ENCODE measurements at regions not wholly inside any gene's neighbourhood (a gene's known extent, or its start where the extent isn't known, plus 50 kb on each side); places are given as distances from the start of the nearest gene placed in this dataset.

- H3K27me3 ChIP-seq (ENCODE audit: insufficient read depth, insufficient read length) = no peaks in the 10 kb centered on the region
- no peak overlapping the region for H3K4me3 ChIP-seq (ENCODE audit: insufficient read length, low read depth)
- H3K9ac ChIP-seq (ENCODE audit: insufficient read length, low read depth) = no peak overlapping the region
- TF ChIP-seq YY1 (IDR thresholded peaks at IDR 0.05; ENCODE audit: insufficient read depth, insufficient read length) = no peak
- no peak for TF ChIP-seq SUZ12 (IDR thresholded peaks at IDR 0.05; ENCODE audit: extremely low read depth, insufficient read depth, insufficient read length)
- no peak for TF ChIP-seq ZNF274 (IDR thresholded peaks at IDR 0.05; ENCODE audit: low read depth, low read length)
- no peaks in the 10 kb centered on the region for H3K4me1 ChIP-seq (ENCODE audit: insufficient read depth, insufficient read length)
- DNase-seq (ENCODE audit: low read depth, low spot score) = no peak
- H3K36me3 ChIP-seq (ENCODE audit: insufficient read depth, insufficient read length, low read length) = no peaks in the 10 kb centered on the region
- H3K9me3 ChIP-seq (ENCODE audit: insufficient read depth, low read length) = no peaks in the 10 kb centered on the region
Measured at GRCh38 chr6:135692426-135692825, 159.1 kb upstream of the PDE7B start.

- Histone ChIP-seq H3K9ac (ENCODE audit: insufficient read length, low read depth) (no peak overlapping the region), H3K27me3 (ENCODE audit: insufficient read depth, insufficient read length) (no peaks in the 10 kb centered on the region), H3K9me3 (ENCODE audit: insufficient read depth, low read length) (no peaks in the 10 kb centered on the region), H3K4me1 (ENCODE audit: insufficient read depth, insufficient read length) (no peaks in the 10 kb centered on the region), H3K36me3 (ENCODE audit: insufficient read depth, insufficient read length, low read length) (no peaks in the 10 kb centered on the region), H3K4me3 (ENCODE audit: insufficient read length, low read depth) (no peak overlapping the region)
- no peak for DNase-seq (ENCODE audit: low read depth, low spot score)
- TF ChIP-seq YY1 (IDR thresholded peaks at IDR 0.05; ENCODE audit: insufficient read depth, insufficient read length) (no peak), SUZ12 (IDR thresholded peaks at IDR 0.05; ENCODE audit: extremely low read depth, insufficient read depth, insufficient read length) (no peak), ZNF274 (IDR thresholded peaks at IDR 0.05; ENCODE audit: low read depth, low read length) (no peak)
Measured at GRCh38 chr6:135693811-135694370, 157.6 kb upstream of the PDE7B start.

- TF ChIP-seq SUZ12 (IDR thresholded peaks at IDR 0.05; ENCODE audit: extremely low read depth, insufficient read depth, insufficient read length) (no peak), ZNF274 (IDR thresholded peaks at IDR 0.05; ENCODE audit: low read depth, low read length) (no peak), YY1 (IDR thresholded peaks at IDR 0.05; ENCODE audit: insufficient read depth, insufficient read length) (no peak)
- DNase-seq (ENCODE audit: low read depth, low spot score) = no peak
- Histone ChIP-seq H3K4me1 (ENCODE audit: insufficient read depth, insufficient read length) (no peaks in the 10 kb centered on the region), H3K4me3 (ENCODE audit: insufficient read length, low read depth) (no peak overlapping the region), H3K9me3 (ENCODE audit: insufficient read depth, low read length) (no peaks in the 10 kb centered on the region), H3K36me3 (ENCODE audit: insufficient read depth, insufficient read length, low read length) (no peaks in the 10 kb centered on the region), H3K9ac (ENCODE audit: insufficient read length, low read depth) (no peak overlapping the region), H3K27me3 (ENCODE audit: insufficient read depth, insufficient read length) (no peaks in the 10 kb centered on the region)
Measured at GRCh38 chr6:135699705-135700104, 151.8 kb upstream of the PDE7B start.

GRCh38 chr6:135701426-135701825, 150.1 kb upstream of the PDE7B start:
- Histone ChIP-seq H3K9me3 (ENCODE audit: insufficient read depth, low read length) (no peaks in the 10 kb centered on the region), H3K27me3 (ENCODE audit: insufficient read depth, insufficient read length) (no peaks in the 10 kb centered on the region), H3K4me1 (ENCODE audit: insufficient read depth, insufficient read length) (no peaks in the 10 kb centered on the region), H3K36me3 (ENCODE audit: insufficient read depth, insufficient read length, low read length) (no peaks in the 10 kb centered on the region), H3K9ac (ENCODE audit: insufficient read length, low read depth) (no peak overlapping the region), H3K4me3 (ENCODE audit: insufficient read length, low read depth) (no peak overlapping the region)
- no peak for DNase-seq (ENCODE audit: low read depth, low spot score)
- TF ChIP-seq ZNF274 (IDR thresholded peaks at IDR 0.05; ENCODE audit: low read depth, low read length) (no peak), YY1 (IDR thresholded peaks at IDR 0.05; ENCODE audit: insufficient read depth, insufficient read length) (no peak), SUZ12 (IDR thresholded peaks at IDR 0.05; ENCODE audit: extremely low read depth, insufficient read depth, insufficient read length) (no peak)

- H3K27me3 ChIP-seq (ENCODE audit: insufficient read depth, insufficient read length) = no peaks in the 10 kb centered on the region
- no peak overlapping the region for H3K4me3 ChIP-seq (ENCODE audit: insufficient read length, low read depth)
- no peaks in the 10 kb centered on the region for H3K9me3 ChIP-seq (ENCODE audit: insufficient read depth, low read length)
- no peaks in the 10 kb centered on the region for H3K36me3 ChIP-seq (ENCODE audit: insufficient read depth, insufficient read length, low read length)
- H3K4me1 ChIP-seq (ENCODE audit: insufficient read depth, insufficient read length) = no peaks in the 10 kb centered on the region
- TF ChIP-seq YY1 (IDR thresholded peaks at IDR 0.05; ENCODE audit: insufficient read depth, insufficient read length) (no peak), SUZ12 (IDR thresholded peaks at IDR 0.05; ENCODE audit: extremely low read depth, insufficient read depth, insufficient read length) (no peak), ZNF274 (IDR thresholded peaks at IDR 0.05; ENCODE audit: low read depth, low read length) (no peak)
- H3K9ac ChIP-seq (ENCODE audit: insufficient read length, low read depth) = no peak overlapping the region
- DNase-seq (ENCODE audit: low read depth, low spot score) = no peak
Measured at GRCh38 chr6:135703007-135703406, 148.5 kb upstream of the PDE7B start.

GRCh38 chr6:135703621-135704020, 147.9 kb upstream of the PDE7B start:
- DNase-seq (ENCODE audit: low read depth, low spot score) = no peak
- Histone ChIP-seq H3K4me1 (ENCODE audit: insufficient read depth, insufficient read length) (no peaks in the 10 kb centered on the region), H3K9ac (ENCODE audit: insufficient read length, low read depth) (no peak overlapping the region), H3K27me3 (ENCODE audit: insufficient read depth, insufficient read length) (no peaks in the 10 kb centered on the region), H3K4me3 (ENCODE audit: insufficient read length, low read depth) (no peak overlapping the region), H3K36me3 (ENCODE audit: insufficient read depth, insufficient read length, low read length) (no peaks in the 10 kb centered on the region), H3K9me3 (ENCODE audit: insufficient read depth, low read length) (no peaks in the 10 kb centered on the region)
- TF ChIP-seq YY1 (IDR thresholded peaks at IDR 0.05; ENCODE audit: insufficient read depth, insufficient read length) = no peak
- TF ChIP-seq SUZ12 (IDR thresholded peaks at IDR 0.05; ENCODE audit: extremely low read depth, insufficient read depth, insufficient read length) = no peak
- no peak for TF ChIP-seq ZNF274 (IDR thresholded peaks at IDR 0.05; ENCODE audit: low read depth, low read length)

GRCh38 chr6:135707426-135707825, 144.1 kb upstream of the PDE7B start:
- Histone ChIP-seq H3K4me3 (ENCODE audit: insufficient read length, low read depth) (no peak overlapping the region), H3K9me3 (ENCODE audit: insufficient read depth, low read length) (no peaks in the 10 kb centered on the region), H3K4me1 (ENCODE audit: insufficient read depth, insufficient read length) (no peaks in the 10 kb centered on the region), H3K9ac (ENCODE audit: insufficient read length, low read depth) (no peak overlapping the region), H3K36me3 (ENCODE audit: insufficient read depth, insufficient read length, low read length) (no peaks in the 10 kb centered on the region), H3K27me3 (ENCODE audit: insufficient read depth, insufficient read length) (no peaks in the 10 kb centered on the region)
- TF ChIP-seq SUZ12 (IDR thresholded peaks at IDR 0.05; ENCODE audit: extremely low read depth, insufficient read depth, insufficient read length) (no peak), YY1 (IDR thresholded peaks at IDR 0.05; ENCODE audit: insufficient read depth, insufficient read length) (no peak), ZNF274 (IDR thresholded peaks at IDR 0.05; ENCODE audit: low read depth, low read length) (no peak)
- DNase-seq (ENCODE audit: low read depth, low spot score) = no peak
